Activated B cell treated with CpG ODN at 0.5 μM for 24 hours (primary cell): ENCODE measurements at regions not wholly inside any gene's neighbourhood (a gene's known extent, or its start where the extent isn't known, plus 50 kb on each side); places are given as distances from the start of the nearest gene placed in this dataset.

ENCODE experiments used
- ATAC-seq: fragments of 200-7000 bp; cut with Tn5 transposase; one replicate; pipeline ENCODE4 v1.10.0; 2021; ENCODE audit warnings: low read depth, mild to moderate bottlenecking, moderate library complexity
- CTCF ChIA-PET: fragments of 350-600 bp; sonication (Branson Sonifier 250); formaldehyde crosslinking; loops from one replicate; lab custom pipeline; 2021; ENCODE audit warnings: antibody characterized with exemption; lab: Charles Lee
- POLR2A ChIA-PET: fragments of 350-600 bp; sonication (Branson Sonifier 250); formaldehyde crosslinking; loops from one replicate; lab custom pipeline; 2021; ENCODE audit warnings: antibody characterized with exemption; lab: Charles Lee
- DNase-seq: peaks from one replicate; pipeline ENCODE4 v3.0.0; 2022
- H3K27ac Mint-ChIP-seq: one replicate; pipeline ENCODE4 v1.8.0; 2020; ENCODE audit warnings: mixed read lengths
- H3K27me3 Mint-ChIP-seq: one replicate; pipeline ENCODE4 v1.8.0; 2021; ENCODE audit warnings: mixed read lengths
- H3K36me3 Mint-ChIP-seq: one replicate; pipeline ENCODE4 v1.8.0; 2021; ENCODE audit warnings: low read depth, mixed read lengths
- H3K4me1 Mint-ChIP-seq: one replicate; pipeline ENCODE4 v1.8.0; 2021; ENCODE audit warnings: mixed read lengths
- H3K4me3 Mint-ChIP-seq: one replicate; pipeline ENCODE4 v1.8.0; 2020; ENCODE audit warnings: mild to moderate bottlenecking, mixed read lengths
- H3K9me3 Mint-ChIP-seq: one replicate; pipeline ENCODE4 v1.8.0; 2020; ENCODE audit warnings: mixed read lengths
- intact Hi-C: fragments of 100-400 bp; cut with micrococcal nuclease; formaldehyde crosslinking; loops from one replicate; pipeline ENCODE4 v1.15.1; 2024
- TF ChIP-seq, protein P1 (sequence below): fragments of 200-600 bp; IDR thresholded peaks from one replicate; pipeline ENCODE4 v1.8.0; 2022; ENCODE audit warnings: antibody characterized with exemption, mild to moderate bottlenecking

DNA sequence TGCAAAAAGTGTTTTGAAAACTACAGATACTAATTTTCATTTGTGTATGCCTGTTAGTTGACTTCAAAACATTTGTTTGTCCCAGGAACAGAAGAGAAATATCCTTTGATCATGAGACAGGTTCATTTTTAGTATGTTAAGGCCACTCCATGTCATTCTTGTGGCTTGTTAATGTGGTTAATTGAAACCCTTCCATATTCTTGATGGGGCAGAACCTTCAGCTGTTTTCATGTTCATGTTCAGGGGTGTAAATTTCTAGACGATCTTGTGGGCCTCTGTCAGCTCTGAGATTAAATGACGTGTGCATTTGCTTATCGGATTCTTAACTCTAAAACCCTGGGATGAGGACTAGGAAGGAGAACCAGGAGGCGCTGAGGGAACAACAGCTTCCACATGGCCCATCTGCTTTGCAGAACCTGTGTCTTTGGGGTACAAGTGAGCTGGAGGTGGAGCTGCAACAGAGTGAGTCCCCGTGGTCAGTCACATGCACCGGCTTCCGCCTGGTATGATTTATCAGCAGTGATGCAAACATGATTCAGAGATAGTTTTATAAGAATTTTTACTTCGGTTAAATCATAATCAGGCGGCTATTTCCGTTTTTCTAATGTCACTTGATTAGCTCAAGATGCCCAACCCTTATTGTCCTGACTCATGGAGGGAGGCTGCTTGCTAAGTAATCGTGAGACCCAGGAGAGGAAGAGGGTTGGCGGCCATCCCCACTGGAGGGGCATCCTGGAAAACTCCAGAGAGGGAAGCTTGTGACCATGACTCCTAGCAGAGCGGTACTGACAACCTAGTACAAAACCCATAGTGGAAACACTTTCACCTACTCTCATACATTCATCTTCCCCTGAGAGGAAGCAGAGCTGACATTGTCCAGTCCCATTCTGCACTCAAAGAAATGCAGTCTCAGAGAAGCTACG is 138.4 kb downstream of the C9orf152 start:
- ATAC-seq (no peak), DNase-seq (no peak)
- Mint-ChIP-seq H3K27ac (peak overlapping the region; percentile 7), H3K9me3 (no peaks in the 10 kb centered on the region), H3K4me3 (peak overlapping the region; percentile 42), H3K4me1 (peaks cover 91% of the 10 kb centered on the region), H3K27me3 (no peaks in the 10 kb centered on the region), H3K36me3 (peaks cover 62% of the 10 kb centered on the region)
- CTCF ChIA-PET = interaction anchor here (1.2 to 1.6 kb wide), 3 partner anchors 18 to 162 kb away, joined by 3 read pairs; no protein-coding TSS in a partner anchor
- POLR2A ChIA-PET = interaction anchor here (1.0 to 1.6 kb wide), 4 partner anchors 10 to 41 kb away, joined by 3 to 7 read pairs (median 4); no protein-coding TSS in a partner anchor
- intact Hi-C loops = loop anchor here (5.0 kb wide), 1 partner anchor 38 kb away; no protein-coding TSS in a partner anchor
- TF ChIP-seq, protein P1, sequence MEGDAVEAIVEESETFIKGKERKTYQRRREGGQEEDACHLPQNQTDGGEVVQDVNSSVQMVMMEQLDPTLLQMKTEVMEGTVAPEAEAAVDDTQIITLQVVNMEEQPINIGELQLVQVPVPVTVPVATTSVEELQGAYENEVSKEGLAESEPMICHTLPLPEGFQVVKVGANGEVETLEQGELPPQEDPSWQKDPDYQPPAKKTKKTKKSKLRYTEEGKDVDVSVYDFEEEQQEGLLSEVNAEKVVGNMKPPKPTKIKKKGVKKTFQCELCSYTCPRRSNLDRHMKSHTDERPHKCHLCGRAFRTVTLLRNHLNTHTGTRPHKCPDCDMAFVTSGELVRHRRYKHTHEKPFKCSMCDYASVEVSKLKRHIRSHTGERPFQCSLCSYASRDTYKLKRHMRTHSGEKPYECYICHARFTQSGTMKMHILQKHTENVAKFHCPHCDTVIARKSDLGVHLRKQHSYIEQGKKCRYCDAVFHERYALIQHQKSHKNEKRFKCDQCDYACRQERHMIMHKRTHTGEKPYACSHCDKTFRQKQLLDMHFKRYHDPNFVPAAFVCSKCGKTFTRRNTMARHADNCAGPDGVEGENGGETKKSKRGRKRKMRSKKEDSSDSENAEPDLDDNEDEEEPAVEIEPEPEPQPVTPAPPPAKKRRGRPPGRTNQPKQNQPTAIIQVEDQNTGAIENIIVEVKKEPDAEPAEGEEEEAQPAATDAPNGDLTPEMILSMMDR = no peak

DNA sequence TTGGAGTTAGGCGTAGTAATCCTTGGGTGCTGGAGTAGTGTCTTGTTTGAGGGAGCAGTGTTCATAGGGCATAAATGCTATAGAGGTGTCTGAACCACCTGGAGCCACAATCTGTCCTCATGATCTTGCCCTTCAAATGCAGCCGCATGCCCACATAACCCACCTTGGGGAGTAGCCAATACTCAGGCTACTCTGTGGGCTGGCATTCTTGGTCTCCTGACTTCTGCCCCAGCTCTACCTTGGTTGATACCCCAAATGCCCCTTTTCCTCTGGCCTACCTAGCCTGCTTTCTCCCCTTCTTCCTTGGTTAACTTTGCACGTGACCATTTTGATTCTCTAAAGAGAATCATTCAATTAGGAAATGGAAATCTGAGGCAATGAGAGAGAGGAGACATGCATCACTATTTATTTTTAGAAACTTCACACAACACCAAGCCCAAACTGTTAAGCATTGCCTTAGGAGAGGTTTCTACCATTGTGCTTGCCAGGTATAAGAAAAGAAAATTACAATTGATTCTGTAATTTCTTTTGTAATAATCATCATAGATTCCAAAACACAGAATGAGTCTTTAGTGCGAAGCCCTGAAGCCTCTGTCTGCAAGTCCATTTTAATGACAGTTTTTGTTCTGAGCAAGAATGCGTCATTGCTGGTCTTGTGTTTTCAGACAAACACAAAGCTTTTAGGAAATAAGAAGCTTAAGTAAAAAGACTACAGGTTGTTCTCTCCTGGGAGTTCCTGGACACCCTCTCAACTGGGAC is 135.2 kb downstream of the C9orf152 start:
- Mint-ChIP-seq H3K36me3 (peaks cover 56% of the 10 kb centered on the region), H3K27me3 (no peaks in the 10 kb centered on the region), H3K27ac (peak overlapping the region; percentile 26), H3K9me3 (no peaks in the 10 kb centered on the region), H3K4me1 (peaks cover 86% of the 10 kb centered on the region), H3K4me3 (peak overlapping the region; percentile 13)
- TF ChIP-seq, protein P1 = no peak
- POLR2A ChIA-PET = interaction anchor here (1.6 kb wide), 1 partner anchor 11 kb away, joined by 3 read pairs; no protein-coding TSS in a partner anchor
- DNase-seq (no peak), ATAC-seq (no peak)
- CTCF ChIA-PET = interaction anchor here (0.7 to 0.8 kb wide), 2 partner anchors 14 to 169 kb away, joined by 3 to 4 read pairs; no protein-coding TSS in a partner anchor
- intact Hi-C loops = loop anchor here (5.0 kb wide), 1 partner anchor 35 kb away; no protein-coding TSS in a partner anchor

DNA sequence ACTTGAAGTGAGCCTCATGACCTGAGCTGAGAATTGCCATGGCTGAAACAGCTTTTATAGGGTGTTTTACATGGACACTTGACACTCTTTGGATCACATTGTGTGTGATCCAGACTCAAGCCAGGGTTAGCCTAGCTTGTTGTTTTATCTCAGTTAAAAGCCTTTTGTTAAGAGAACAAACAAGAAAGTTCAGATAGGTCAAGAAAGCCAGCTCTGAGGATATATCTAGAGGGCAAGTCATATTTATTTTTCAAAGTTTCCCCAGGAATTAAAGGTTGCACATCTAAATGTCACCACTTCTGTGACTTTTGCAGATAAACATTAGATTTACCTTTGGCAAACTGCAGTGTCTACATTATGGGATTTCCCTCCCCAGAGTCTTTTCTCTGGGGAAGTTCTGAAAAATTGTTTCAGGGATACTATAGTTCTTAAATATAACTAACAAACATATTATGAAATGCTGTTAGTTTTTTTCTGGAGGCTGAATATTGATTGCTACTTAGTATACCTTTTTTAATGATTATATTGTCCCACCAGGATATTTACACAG is 134.5 kb downstream of the C9orf152 start:
- Mint-ChIP-seq H3K36me3 (peaks cover 53% of the 10 kb centered on the region), H3K9me3 (no peaks in the 10 kb centered on the region), H3K27ac (no peak overlapping the region), H3K27me3 (no peaks in the 10 kb centered on the region), H3K4me3 (peak overlapping the region; percentile 13), H3K4me1 (peaks cover 87% of the 10 kb centered on the region)
- DNase-seq = no peak
- intact Hi-C loops = loop anchor here (5.0 kb wide), 1 partner anchor 34 kb away; no protein-coding TSS in a partner anchor
- TF ChIP-seq, protein P1 = no peak
- POLR2A ChIA-PET = interaction anchor here (1.6 kb wide), 1 partner anchor 12 kb away, joined by 3 read pairs; no protein-coding TSS in a partner anchor
- CTCF ChIA-PET = interaction anchor here (0.7 to 0.8 kb wide), 2 partner anchors 15 to 170 kb away, joined by 3 to 4 read pairs; no protein-coding TSS in a partner anchor
- ATAC-seq = no peak

DNA sequence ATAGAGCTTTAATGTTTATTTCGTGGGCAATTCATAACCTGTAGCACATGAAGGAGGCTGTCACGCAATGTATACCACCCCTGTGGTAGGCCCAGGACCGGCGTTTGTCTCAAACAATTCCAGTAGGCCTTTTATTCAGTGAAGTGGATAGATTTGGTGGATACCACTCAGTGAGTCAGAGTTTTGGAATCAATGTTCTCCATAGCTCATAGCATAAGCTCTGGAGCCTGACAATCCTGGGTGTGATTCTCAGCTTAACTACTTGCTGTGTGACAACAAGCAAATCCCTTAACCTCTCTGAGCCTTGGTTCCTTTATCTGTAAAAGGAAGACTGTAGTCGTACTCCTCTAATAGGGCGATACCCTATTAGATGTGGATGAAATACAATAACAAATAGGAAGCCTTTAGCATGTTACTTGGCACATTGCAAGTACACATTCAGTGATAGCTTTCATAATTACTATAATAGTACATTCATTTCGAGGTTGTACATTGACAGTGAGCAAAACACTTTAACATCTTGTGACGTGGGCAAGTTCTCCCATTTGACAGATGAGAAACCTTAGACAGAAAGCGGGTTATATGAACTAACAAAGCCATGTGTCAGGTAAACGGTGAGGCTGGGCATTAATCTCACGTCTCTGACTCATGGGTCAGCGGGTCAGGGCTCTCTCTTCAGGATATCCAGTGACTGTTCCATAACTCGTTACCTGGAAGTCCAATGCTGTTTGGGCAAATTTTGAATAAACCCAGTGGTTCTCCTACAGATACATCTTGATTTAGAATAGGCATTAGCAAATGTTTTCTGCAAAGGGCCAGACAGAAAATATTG is 130.8 kb downstream of the C9orf152 start:
- H3K36me3 Mint-ChIP-seq = peaks cover 53% of the 10 kb centered on the region
- no peaks in the 10 kb centered on the region for H3K9me3 Mint-ChIP-seq
- TF ChIP-seq, protein P1 = no peak
- no peaks in the 10 kb centered on the region for H3K27me3 Mint-ChIP-seq
- peak overlapping the region; percentile 24 for H3K4me3 Mint-ChIP-seq
- H3K27ac Mint-ChIP-seq = peak overlapping the region; percentile 46
- ATAC-seq (no peak), DNase-seq (no peak)
- ChIA-PET CTCF (no interaction called here), POLR2A (interaction anchor here (0.7 to 0.8 kb wide), 2 partner anchors 30 to 68 kb away, joined by 3 to 4 read pairs; no protein-coding TSS in a partner anchor)
- intact Hi-C loops = no loop called here
- peaks cover 91% of the 10 kb centered on the region for H3K4me1 Mint-ChIP-seq
